Ovary (tissue), 7 donors: ENCODE measurements at regions not wholly inside any gene's neighbourhood (a gene's known extent, or its start where the extent isn't known, plus 50 kb on each side); places are given as distances from the start of the nearest gene placed in this dataset.
A peak's percentile ranks its signal among the peaks of the same experiment; 100 is the strongest.

Experiments
- DNase-seq, 5 donors: peaks; one replicate each; pipeline ENCODE4 v3.0.0-alpha.2; 2019 to 2020
- H3K27ac ChIP-seq, 2 donors: fragments of 200-600 bp; one replicate each; pipeline versions ENCODE4 v1.5.1 to v1.8.0; 2019 to 2022
- H3K27me3 ChIP-seq: fragments of 200-600 bp; one replicate; pipeline ENCODE4 v1.8.0; 2022
- H3K36me3 ChIP-seq: fragments of 200-600 bp; sonication (generic); one replicate; pipeline ENCODE4 v1.5.1; 2019
- H3K4me1 ChIP-seq: one replicate; pipeline ENCODE4 v1.8.1; 2013; ENCODE audit warnings: mild to moderate bottlenecking, moderate library complexity; ENCODE audit not compliant: insufficient read depth
- H3K4me3 ChIP-seq: fragments of 200-600 bp; sonication (generic); one replicate; pipeline ENCODE4 v1.5.1; 2017
- H3K9me3 ChIP-seq, 2 donors: fragments of 200-600 bp in 1 of 2; sonication (generic) in 1 of 2; one replicate each; pipeline versions ENCODE4 v1.5.1 to v1.8.1; 2013 to 2019; ENCODE audit warnings: mild to moderate bottlenecking in 1 of 2, moderate library complexity in 1 of 2
- CTCF ChIP-seq, 3 donors: fragments of 450-650 bp in 2 of 3; fragments of 200-600 bp in 1 of 3; IDR thresholded peaks; one replicate each; pipeline versions ENCODE4 v1.5.1 to v1.8.0; 2016 to 2022; ENCODE audit warnings: antibody characterized with exemption in 3 of 3, mild to moderate bottlenecking in 1 of 3
- EP300 ChIP-seq: sonication (generic); formaldehyde crosslinking; IDR thresholded peaks from one replicate; pipeline ENCODE4 v1.6.1; 2017; ENCODE audit warnings: antibody characterized with exemption
- POLR2A ChIP-seq: fragments of 450-650 bp; IDR thresholded peaks from one replicate; pipeline ENCODE4 v1.6.1; 2017; ENCODE audit warnings: antibody characterized with exemption, mild to moderate bottlenecking, moderate library complexity
- WGBS, 3 donors: extraction: QIAGEN DNeasy Blood & Tissue Kit in 1 of 3; methylation state at CpG; one replicate each; pipeline versions ENCODE4 v1.1.5 to v1.1.7; 2013 to 2017; 5-methylcytosine and 5-hydroxymethylcytosine counted together
- intact Hi-C, 4 donors: fragments of 100-400 bp; cut with DNase I; formaldehyde crosslinking; loops; one replicate each; pipeline versions ENCODE4 v1.11.0 to v1.15.1; 2022 to 2023
- donor health status: DM: no; HTN: no; CAD: no; lungs with moderate emphysema.
- donor health status: DM: no; HTN: no; CAD: no.
- donor health status: Bipolar disorder and iron deficiency.
- donor health status: DM: no; HTN: no; CAD: no.
- donor health status: DM: yes; HTN: yes; CAD: no.

- no peaks in the 10 kb centered on the region for H3K27me3 ChIP-seq
- H3K27ac ChIP-seq = peak overlapping the region in 1 of 2 donors; percentile 34
- no peak for TF ChIP-seq EP300
- TF ChIP-seq CTCF (IDR thresholded peaks at IDR 0.05) = no peak
- TF ChIP-seq POLR2A = no peak
- H3K36me3 ChIP-seq = no peaks in the 10 kb centered on the region
- no peak for DNase-seq
- intact Hi-C loops = no loop called here
- no peaks in the 10 kb centered on the region for H3K9me3 ChIP-seq
- no peak overlapping the region for H3K4me3 ChIP-seq
- H3K4me1 ChIP-seq = peaks cover 4% of the 10 kb centered on the region
- 34 to 47% (median 37%) methylated on average over 5 of the region's 5 CpGs for WGBS, 3 donors
These were observed 127.6 kb upstream of the LINC00305 start for GRCh38 chr18:64276311-64277090.

GRCh38 chr18:64275593-64276300 is 126.9 kb upstream of the LINC00305 start:
- intact Hi-C loops = no loop called here
- Histone ChIP-seq H3K4me1 (peaks cover 4% of the 10 kb centered on the region), H3K27me3 (no peaks in the 10 kb centered on the region), H3K9me3 (no peaks in the 10 kb centered on the region), H3K27ac (peak overlapping the region in 1 of 2 donors; percentile 34), H3K4me3 (no peak overlapping the region), H3K36me3 (no peaks in the 10 kb centered on the region)
- no peak for DNase-seq
- TF ChIP-seq EP300 = no peak
- TF ChIP-seq CTCF (IDR thresholded peaks at IDR 0.05) = no peak
- no peak for TF ChIP-seq POLR2A
- 39 to 50% (median 42%) methylated on average over 3 of the region's 3 CpGs for WGBS, 3 donors

- 86 to 97% (median 93%) methylated on average over 3 of the region's 3 CpGs for WGBS, 3 donors
- no peak for DNase-seq
- H3K27me3 ChIP-seq = no peaks in the 10 kb centered on the region
These were observed 124.8 kb upstream of the LINC00305 start for GRCh38 chr18:64273724-64274123.

GRCh38 chr18:64271975-64272659 is 123.2 kb upstream of the LINC00305 start:
- Histone ChIP-seq H3K9me3 (no peaks in the 10 kb centered on the region), H3K4me1 (peaks cover 4% of the 10 kb centered on the region), H3K27me3 (no peaks in the 10 kb centered on the region), H3K4me3 (no peak overlapping the region), H3K36me3 (no peaks in the 10 kb centered on the region), H3K27ac (no peak overlapping the region)
- no peak for TF ChIP-seq CTCF (IDR thresholded peaks at IDR 0.05)
- no peak for TF ChIP-seq EP300
- no peak for TF ChIP-seq POLR2A
- no peak for DNase-seq
- WGBS, 3 donors = 71 to 87% (median 80%) methylated on average over 6 of the region's 6 CpGs
- intact Hi-C loops = no loop called here

More at GRCh38 chr18:64273724-64274123, 124.8 kb upstream of the LINC00305 start:
- no peaks in the 10 kb centered on the region for H3K9me3 ChIP-seq
- H3K4me3 ChIP-seq = no peak overlapping the region
- H3K27ac ChIP-seq = no peak overlapping the region
- TF ChIP-seq EP300 = no peak
- intact Hi-C loops = no loop called here
- peaks cover 4% of the 10 kb centered on the region for H3K4me1 ChIP-seq
- H3K36me3 ChIP-seq = no peaks in the 10 kb centered on the region
